Thyroid gland (tissue), 4 donors: ENCODE measurements at regions not wholly inside any gene's neighbourhood (a gene's known extent, or its start where the extent isn't known, plus 50 kb on each side); places are given as distances from the start of the nearest gene placed in this dataset.

Experiments used
- DNase-seq, 2 donors: peaks; one replicate each; pipeline ENCODE4 v3.0.0-alpha.2; 2019
- H3K27ac ChIP-seq, 3 donors: fragments of 200-600 bp; sonication (generic); 1 replicate in 2 of 3; 2 replicates in 1 of 3; pipeline ENCODE4 v1.5.1; 2016 to 2019; ENCODE audit warnings: mild to moderate bottlenecking in 1 of 3, moderate library complexity in 1 of 3
- H3K27me3 ChIP-seq: fragments of 200-600 bp; sonication (generic); one replicate; pipeline ENCODE4 v1.5.1; 2019
- H3K36me3 ChIP-seq, 2 donors: fragments of 200-600 bp; sonication (generic); one replicate each; pipeline ENCODE4 v1.5.1; 2016 to 2019
- H3K4me1 ChIP-seq, 2 donors: fragments of 200-600 bp; sonication (generic); one replicate each; pipeline ENCODE4 v1.5.1; 2017 to 2019
- H3K4me3 ChIP-seq, 3 donors: fragments of 200-600 bp; sonication (generic); replicated peaks in 1 of 3; 1 replicate in 2 of 3; 2 replicates in 1 of 3; pipeline ENCODE4 v1.5.1; 2016; ENCODE audit warnings: mild to moderate bottlenecking in 1 of 3
- H3K9me3 ChIP-seq: fragments of 200-600 bp; sonication (generic); one replicate; pipeline ENCODE4 v1.5.1; 2017
- POLR2A ChIP-seq, 2 donors: fragments of 450-650 bp; IDR thresholded peaks; one replicate each; pipeline ENCODE4 v1.6.1; 2017; ENCODE audit warnings: antibody characterized with exemption in 2 of 2, mild to moderate bottlenecking in 2 of 2, moderate library complexity in 1 of 2
- WGBS, 2 donors: methylation state at CpG; one replicate each; pipeline ENCODE4 v1.1.5; 2017; 5-methylcytosine and 5-hydroxymethylcytosine counted together
- intact Hi-C: fragments of 100-400 bp; cut with DNase I; formaldehyde crosslinking; loops from one replicate; pipeline ENCODE4 v1.15.1; 2023
- TF ChIP-seq, protein P1 (sequence below), 6 experiments: fragments of 200-600 bp in 3 of 6; fragments of 450-650 bp in 3 of 6; sonication (generic) in 3 of 6; IDR thresholded peaks; one replicate each; pipeline ENCODE4 v1.5.1; 2016 to 2019; ENCODE audit warnings: antibody characterized with exemption in 6 of 6, mild to moderate bottlenecking in 2 of 6, inconsistent platforms in 1 of 6, moderate library complexity in 1 of 6

GRCh38 chrX:9355739-9356138 lies 109.1 kb upstream of the TBL1X start:
- Histone ChIP-seq H3K27me3 (no peaks in the 10 kb centered on the region), H3K9me3 (no peaks in the 10 kb centered on the region), H3K4me3 (no peak overlapping the region), H3K4me1 (no peaks in the 10 kb centered on the region), H3K36me3 (no peaks in the 10 kb centered on the region), H3K27ac (no peak overlapping the region)
- no peak for TF ChIP-seq POLR2A (IDR thresholded peaks at IDR 0.05)
- TF ChIP-seq, protein P1, sequence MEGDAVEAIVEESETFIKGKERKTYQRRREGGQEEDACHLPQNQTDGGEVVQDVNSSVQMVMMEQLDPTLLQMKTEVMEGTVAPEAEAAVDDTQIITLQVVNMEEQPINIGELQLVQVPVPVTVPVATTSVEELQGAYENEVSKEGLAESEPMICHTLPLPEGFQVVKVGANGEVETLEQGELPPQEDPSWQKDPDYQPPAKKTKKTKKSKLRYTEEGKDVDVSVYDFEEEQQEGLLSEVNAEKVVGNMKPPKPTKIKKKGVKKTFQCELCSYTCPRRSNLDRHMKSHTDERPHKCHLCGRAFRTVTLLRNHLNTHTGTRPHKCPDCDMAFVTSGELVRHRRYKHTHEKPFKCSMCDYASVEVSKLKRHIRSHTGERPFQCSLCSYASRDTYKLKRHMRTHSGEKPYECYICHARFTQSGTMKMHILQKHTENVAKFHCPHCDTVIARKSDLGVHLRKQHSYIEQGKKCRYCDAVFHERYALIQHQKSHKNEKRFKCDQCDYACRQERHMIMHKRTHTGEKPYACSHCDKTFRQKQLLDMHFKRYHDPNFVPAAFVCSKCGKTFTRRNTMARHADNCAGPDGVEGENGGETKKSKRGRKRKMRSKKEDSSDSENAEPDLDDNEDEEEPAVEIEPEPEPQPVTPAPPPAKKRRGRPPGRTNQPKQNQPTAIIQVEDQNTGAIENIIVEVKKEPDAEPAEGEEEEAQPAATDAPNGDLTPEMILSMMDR (IDR thresholded peaks at IDR 0.05), result no peak
- intact Hi-C loops, result no loop called here
- 74 to 83% methylated on average over 9 of the region's 9 CpGs for WGBS, 2 donors
- DNase-seq, result no peak

GRCh38 chrX:9356846-9357245 lies 108.0 kb upstream of the TBL1X start:
- H3K27ac ChIP-seq, result no peak overlapping the region
- intact Hi-C loops, result no loop called here
- no peaks in the 10 kb centered on the region for H3K4me1 ChIP-seq
- TF ChIP-seq, protein P1 (IDR thresholded peaks at IDR 0.05), result no peak
- no peak for TF ChIP-seq POLR2A (IDR thresholded peaks at IDR 0.05)
- no peaks in the 10 kb centered on the region for H3K36me3 ChIP-seq
- no peak for DNase-seq
- WGBS, 2 donors, result 71 to 98% methylated on average over 5 of the region's 5 CpGs
- H3K9me3 ChIP-seq, result no peaks in the 10 kb centered on the region
- no peak overlapping the region for H3K4me3 ChIP-seq
- no peaks in the 10 kb centered on the region for H3K27me3 ChIP-seq

DNA sequence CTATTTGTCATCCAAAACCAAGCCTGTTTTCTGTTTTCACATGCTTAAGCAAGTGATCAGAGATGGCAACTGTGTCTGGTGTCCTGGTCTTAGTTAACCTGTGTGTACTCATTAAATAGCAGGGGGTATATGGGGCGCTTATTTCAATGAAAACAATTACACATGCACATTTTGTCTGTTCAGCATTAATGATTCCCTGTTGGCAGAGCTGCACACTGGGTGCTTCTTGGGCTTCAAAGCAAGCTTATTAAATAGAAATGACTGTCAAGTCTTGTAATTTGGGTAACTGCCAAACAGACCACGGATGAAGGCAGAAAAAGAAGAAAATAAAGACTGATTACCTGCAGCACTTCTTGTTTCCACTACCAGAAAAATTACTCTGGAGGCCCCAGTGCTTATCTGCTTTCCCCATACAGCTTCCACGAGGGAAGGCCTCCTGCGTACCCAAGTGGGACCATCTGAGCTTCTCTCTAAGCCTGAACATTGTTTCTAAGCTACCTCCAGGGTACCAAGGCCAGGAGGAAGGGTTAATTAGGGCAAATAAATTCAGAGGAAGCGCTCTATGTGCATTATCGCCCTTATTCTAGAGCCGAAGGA lies 107.2 kb upstream of the TBL1X start:
- no peaks in the 10 kb centered on the region for H3K4me1 ChIP-seq
- no peaks in the 10 kb centered on the region for H3K27me3 ChIP-seq
- H3K4me3 ChIP-seq, result no peak overlapping the region
- no peak overlapping the region for H3K27ac ChIP-seq
- H3K9me3 ChIP-seq, result no peaks in the 10 kb centered on the region
- intact Hi-C loops, result no loop called here
- WGBS, 2 donors, result 85 to 88% methylated on average over 7 of the region's 7 CpGs
- no peak for DNase-seq
- TF ChIP-seq, protein P1 (IDR thresholded peaks at IDR 0.05), result no peak
- TF ChIP-seq POLR2A (IDR thresholded peaks at IDR 0.05), result no peak
- no peaks in the 10 kb centered on the region for H3K36me3 ChIP-seq

GRCh38 chrX:9362363-9362928 lies 102.4 kb upstream of the TBL1X start:
- 50 to 63% methylated on average over 10 to 13 of the region's 13 CpGs for WGBS, 2 donors
- DNase-seq, result no peak
- TF ChIP-seq, protein P1 (IDR thresholded peaks at IDR 0.05), result no peak
- TF ChIP-seq POLR2A (IDR thresholded peaks at IDR 0.05), result no peak
- Histone ChIP-seq H3K36me3 (no peaks in the 10 kb centered on the region), H3K27ac (no peak overlapping the region), H3K4me1 (no peaks in the 10 kb centered on the region), H3K9me3 (no peaks in the 10 kb centered on the region), H3K4me3 (no peak overlapping the region), H3K27me3 (no peaks in the 10 kb centered on the region)
- intact Hi-C loops, result no loop called here

GRCh38 chrX:9367421-9367820 lies 97.4 kb upstream of the TBL1X start:
- H3K4me1 ChIP-seq, result peaks cover 0 to 3% of the 10 kb centered on the region in 2 donors
- H3K36me3 ChIP-seq, result no peaks in the 10 kb centered on the region
- no peaks in the 10 kb centered on the region for H3K9me3 ChIP-seq
- no peaks in the 10 kb centered on the region for H3K27me3 ChIP-seq
- DNase-seq, result no peak
- H3K27ac ChIP-seq, result no peak overlapping the region
- WGBS, 2 donors, result 59 to 69% methylated on average over 2 of the region's 2 CpGs
- TF ChIP-seq POLR2A (IDR thresholded peaks at IDR 0.05), result no peak
- TF ChIP-seq, protein P1 (IDR thresholded peaks at IDR 0.05), result no peak
- H3K4me3 ChIP-seq, result no peak overlapping the region
- intact Hi-C loops, result no loop called here
